H1 (cell line): ENCODE measurements at regions not wholly inside any gene's neighbourhood (a gene's known extent, or its start where the extent isn't known, plus 50 kb on each side); places are given as distances from the start of the nearest gene placed in this dataset.

Experiments
- CBX8 ChIP-seq: fragments of 300-800, 300-1000 bp; sonication (generic); IDR thresholded peaks from 2 replicates; pipeline ENCODE4 v1.7.1; 2016; ENCODE audit warnings: low read depth, low read length, borderline replicate concordance
- EGR1 ChIP-seq: IDR thresholded peaks from 2 replicates; pipeline ENCODE4 v1.6.1; 2011; ENCODE audit warnings: low read depth, low read length, borderline replicate concordance
- HDAC2 ChIP-seq, 2 experiments: fragments of 300-600 bp in 1 of 2; sonication (generic) in 1 of 2; IDR thresholded peaks; 2 replicates each; pipeline ENCODE4 v1.6.1; 2011 to 2012; ENCODE audit warnings: low read depth in 2 of 2, low read length in 2 of 2, mild to moderate bottlenecking in 2 of 2, moderate library complexity in 2 of 2, borderline replicate concordance in 1 of 2, inconsistent platforms in 1 of 2
- MAFK ChIP-seq: IDR thresholded peaks from 2 replicates; pipeline ENCODE4 v1.6.1; 2012; ENCODE audit warnings: low read depth, mild to moderate bottlenecking, improper control_type of control experiment, low read length
- POLR2AphosphoS5 ChIP-seq: IDR thresholded peaks from 2 replicates; pipeline ENCODE4 v1.6.1; 2011; ENCODE audit warnings: low read depth, low read length
- TCF12 ChIP-seq: IDR thresholded peaks from 2 replicates; pipeline ENCODE4 v1.6.1; 2011; ENCODE audit warnings: low read depth, mild to moderate bottlenecking, low read length
- ZNF274 ChIP-seq: IDR thresholded peaks from 2 replicates; pipeline ENCODE4 v1.7.0; 2012; ENCODE audit warnings: low read length, borderline replicate concordance; ENCODE audit errors: extremely low read depth
- TF ChIP-seq, protein P1 (sequence below): fragments of 300-600 bp; sonication (generic); IDR thresholded peaks from 2 replicates; pipeline ENCODE4 v1.7.1; 2012; ENCODE audit warnings: low read length, moderate library complexity, mild to moderate bottlenecking, inconsistent platforms; ENCODE audit not compliant: insufficient replicate concordance

DNA sequence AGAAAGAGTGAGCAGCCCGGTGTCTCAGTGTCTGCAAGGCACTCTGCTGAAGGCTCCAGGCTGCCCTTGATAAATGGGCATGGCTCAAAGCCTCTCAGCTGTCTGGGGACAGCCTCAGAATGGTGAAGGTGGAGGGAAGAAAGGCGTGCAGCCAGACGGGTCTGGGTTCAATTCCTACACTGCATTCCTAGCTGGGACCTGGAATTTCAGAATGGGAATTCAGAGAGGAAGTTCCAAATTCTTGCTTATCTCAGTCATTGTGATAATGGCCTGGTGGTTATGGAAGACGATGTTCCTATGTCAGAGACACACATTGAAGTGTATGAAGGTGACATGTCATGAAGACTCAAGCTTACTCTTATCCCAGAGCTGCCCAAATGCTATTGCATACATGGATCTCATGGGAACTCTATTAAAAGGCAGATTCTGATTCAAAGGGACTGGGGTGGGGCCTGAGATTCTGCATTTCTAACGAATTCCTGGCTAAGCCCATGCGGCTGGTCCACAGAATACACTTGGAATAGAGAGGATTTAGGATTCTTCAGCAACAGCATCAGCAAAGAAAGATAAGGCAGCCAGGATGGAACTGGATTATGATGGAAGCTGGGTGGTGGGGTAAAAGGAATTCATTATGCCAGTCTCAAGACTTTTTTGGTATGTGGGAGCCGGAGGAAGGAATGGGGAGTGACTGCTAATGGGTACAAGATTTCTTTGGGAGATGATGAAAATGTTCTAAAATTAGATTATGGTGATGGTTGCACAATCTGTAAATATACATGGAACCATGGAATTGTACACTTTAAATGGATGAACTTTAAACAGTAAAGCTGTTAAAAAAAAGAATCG lies 82.6 kb upstream of the ZMIZ1 start (continued):
- TF ChIP-seq, protein P1, sequence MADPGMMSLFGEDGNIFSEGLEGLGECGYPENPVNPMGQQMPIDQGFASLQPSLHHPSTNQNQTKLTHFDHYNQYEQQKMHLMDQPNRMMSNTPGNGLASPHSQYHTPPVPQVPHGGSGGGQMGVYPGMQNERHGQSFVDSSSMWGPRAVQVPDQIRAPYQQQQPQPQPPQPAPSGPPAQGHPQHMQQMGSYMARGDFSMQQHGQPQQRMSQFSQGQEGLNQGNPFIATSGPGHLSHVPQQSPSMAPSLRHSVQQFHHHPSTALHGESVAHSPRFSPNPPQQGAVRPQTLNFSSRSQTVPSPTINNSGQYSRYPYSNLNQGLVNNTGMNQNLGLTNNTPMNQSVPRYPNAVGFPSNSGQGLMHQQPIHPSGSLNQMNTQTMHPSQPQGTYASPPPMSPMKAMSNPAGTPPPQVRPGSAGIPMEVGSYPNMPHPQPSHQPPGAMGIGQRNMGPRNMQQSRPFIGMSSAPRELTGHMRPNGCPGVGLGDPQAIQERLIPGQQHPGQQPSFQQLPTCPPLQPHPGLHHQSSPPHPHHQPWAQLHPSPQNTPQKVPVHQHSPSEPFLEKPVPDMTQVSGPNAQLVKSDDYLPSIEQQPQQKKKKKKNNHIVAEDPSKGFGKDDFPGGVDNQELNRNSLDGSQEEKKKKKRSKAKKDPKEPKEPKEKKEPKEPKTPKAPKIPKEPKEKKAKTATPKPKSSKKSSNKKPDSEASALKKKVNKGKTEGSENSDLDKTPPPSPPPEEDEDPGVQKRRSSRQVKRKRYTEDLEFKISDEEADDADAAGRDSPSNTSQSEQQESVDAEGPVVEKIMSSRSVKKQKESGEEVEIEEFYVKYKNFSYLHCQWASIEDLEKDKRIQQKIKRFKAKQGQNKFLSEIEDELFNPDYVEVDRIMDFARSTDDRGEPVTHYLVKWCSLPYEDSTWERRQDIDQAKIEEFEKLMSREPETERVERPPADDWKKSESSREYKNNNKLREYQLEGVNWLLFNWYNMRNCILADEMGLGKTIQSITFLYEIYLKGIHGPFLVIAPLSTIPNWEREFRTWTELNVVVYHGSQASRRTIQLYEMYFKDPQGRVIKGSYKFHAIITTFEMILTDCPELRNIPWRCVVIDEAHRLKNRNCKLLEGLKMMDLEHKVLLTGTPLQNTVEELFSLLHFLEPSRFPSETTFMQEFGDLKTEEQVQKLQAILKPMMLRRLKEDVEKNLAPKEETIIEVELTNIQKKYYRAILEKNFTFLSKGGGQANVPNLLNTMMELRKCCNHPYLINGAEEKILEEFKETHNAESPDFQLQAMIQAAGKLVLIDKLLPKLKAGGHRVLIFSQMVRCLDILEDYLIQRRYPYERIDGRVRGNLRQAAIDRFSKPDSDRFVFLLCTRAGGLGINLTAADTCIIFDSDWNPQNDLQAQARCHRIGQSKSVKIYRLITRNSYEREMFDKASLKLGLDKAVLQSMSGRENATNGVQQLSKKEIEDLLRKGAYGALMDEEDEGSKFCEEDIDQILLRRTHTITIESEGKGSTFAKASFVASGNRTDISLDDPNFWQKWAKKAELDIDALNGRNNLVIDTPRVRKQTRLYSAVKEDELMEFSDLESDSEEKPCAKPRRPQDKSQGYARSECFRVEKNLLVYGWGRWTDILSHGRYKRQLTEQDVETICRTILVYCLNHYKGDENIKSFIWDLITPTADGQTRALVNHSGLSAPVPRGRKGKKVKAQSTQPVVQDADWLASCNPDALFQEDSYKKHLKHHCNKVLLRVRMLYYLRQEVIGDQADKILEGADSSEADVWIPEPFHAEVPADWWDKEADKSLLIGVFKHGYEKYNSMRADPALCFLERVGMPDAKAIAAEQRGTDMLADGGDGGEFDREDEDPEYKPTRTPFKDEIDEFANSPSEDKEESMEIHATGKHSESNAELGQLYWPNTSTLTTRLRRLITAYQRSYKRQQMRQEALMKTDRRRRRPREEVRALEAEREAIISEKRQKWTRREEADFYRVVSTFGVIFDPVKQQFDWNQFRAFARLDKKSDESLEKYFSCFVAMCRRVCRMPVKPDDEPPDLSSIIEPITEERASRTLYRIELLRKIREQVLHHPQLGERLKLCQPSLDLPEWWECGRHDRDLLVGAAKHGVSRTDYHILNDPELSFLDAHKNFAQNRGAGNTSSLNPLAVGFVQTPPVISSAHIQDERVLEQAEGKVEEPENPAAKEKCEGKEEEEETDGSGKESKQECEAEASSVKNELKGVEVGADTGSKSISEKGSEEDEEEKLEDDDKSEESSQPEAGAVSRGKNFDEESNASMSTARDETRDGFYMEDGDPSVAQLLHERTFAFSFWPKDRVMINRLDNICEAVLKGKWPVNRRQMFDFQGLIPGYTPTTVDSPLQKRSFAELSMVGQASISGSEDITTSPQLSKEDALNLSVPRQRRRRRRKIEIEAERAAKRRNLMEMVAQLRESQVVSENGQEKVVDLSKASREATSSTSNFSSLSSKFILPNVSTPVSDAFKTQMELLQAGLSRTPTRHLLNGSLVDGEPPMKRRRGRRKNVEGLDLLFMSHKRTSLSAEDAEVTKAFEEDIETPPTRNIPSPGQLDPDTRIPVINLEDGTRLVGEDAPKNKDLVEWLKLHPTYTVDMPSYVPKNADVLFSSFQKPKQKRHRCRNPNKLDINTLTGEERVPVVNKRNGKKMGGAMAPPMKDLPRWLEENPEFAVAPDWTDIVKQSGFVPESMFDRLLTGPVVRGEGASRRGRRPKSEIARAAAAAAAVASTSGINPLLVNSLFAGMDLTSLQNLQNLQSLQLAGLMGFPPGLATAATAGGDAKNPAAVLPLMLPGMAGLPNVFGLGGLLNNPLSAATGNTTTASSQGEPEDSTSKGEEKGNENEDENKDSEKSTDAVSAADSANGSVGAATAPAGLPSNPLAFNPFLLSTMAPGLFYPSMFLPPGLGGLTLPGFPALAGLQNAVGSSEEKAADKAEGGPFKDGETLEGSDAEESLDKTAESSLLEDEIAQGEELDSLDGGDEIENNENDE, result no peak
- TF ChIP-seq TCF12, result no peak
- TF ChIP-seq MAFK, result no peak
- TF ChIP-seq EGR1, result no peak
- TF ChIP-seq ZNF274, result no peak
- no peak for TF ChIP-seq CBX8
- TF ChIP-seq HDAC2 (IDR thresholded peaks at IDR 0.05; ENCODE audit: borderline replicate concordance in 1 of 2, low read depth in 2 of 2, low read length in 2 of 2), result no peak
- TF ChIP-seq POLR2AphosphoS5, result no peak
